HEK293T (cell line): ENCODE measurements at regions not wholly inside any gene's neighbourhood (a gene's known extent, or its start where the extent isn't known, plus 50 kb on each side); places are given as distances from the start of the nearest gene placed in this dataset.

Experiments used
- BHLHE40 ChIP-seq: fragments of 450-650 bp; IDR thresholded peaks from 2 replicates; pipeline ENCODE4 v1.6.1; 2016; ENCODE audit warnings: mild to moderate bottlenecking, moderate library complexity, borderline replicate concordance
- ELF4 ChIP-seq: fragments of 450-650 bp; IDR thresholded peaks from 2 replicates; pipeline ENCODE4 v1.6.1; 2017; ENCODE audit warnings: antibody characterized with exemption
- FOXM1 ChIP-seq: fragments of 450-650 bp; IDR thresholded peaks from 2 replicates; pipeline ENCODE4 v1.6.1; 2017; ENCODE audit warnings: mild to moderate bottlenecking, borderline replicate concordance
- TARDBP ChIP-seq: fragments of 450-650 bp; IDR thresholded peaks from 2 replicates; pipeline ENCODE4 v1.6.1; 2016

- TF ChIP-seq TARDBP, result no peak
- no peak for TF ChIP-seq BHLHE40
- TF ChIP-seq FOXM1, result no peak
- TF ChIP-seq ELF4, result no peak
These were observed 1077.4 kb upstream of the ATXN7L3B start for GRCh38 chr12:73460212-73460611.
